ENCODE measurements at regions not wholly inside any gene's neighbourhood (a gene's known extent, or its start where the extent isn't known, plus 50 kb on each side); places are given as distances from the start of the nearest gene placed in this dataset.

GRCh38 chr9:75739884-75740611 lies 150.4 kb upstream of the PCSK5 start:
- intact Hi-C loops (cut with DNase I; ENCODE audit: low total_unique reads) = no loop called here
- peaks cover 0 to 9% (median 0%) of the 10 kb centered on the region in 4 donors for H3K9me3 ChIP-seq
- TF ChIP-seq EP300 (IDR thresholded peaks at IDR 0.05) = no peak
- TF ChIP-seq POLR2AphosphoS5 (IDR thresholded peaks at IDR 0.05) = no peak
- no peak for TF ChIP-seq POLR2A (IDR thresholded peaks at IDR 0.05)
- no peak for TF ChIP-seq CTCF (IDR thresholded peaks at IDR 0.05)
- H3K27me3 ChIP-seq = no peaks in the 10 kb centered on the region
- DNase-seq = no peak
- H3K36me3 ChIP-seq = no peaks in the 10 kb centered on the region
- 57 to 75% (median 64%) methylated on average over 4 of the region's 4 CpGs for WGBS, 5 donors
- H3K4me1 ChIP-seq = no peaks in the 10 kb centered on the region
- H3K27ac ChIP-seq = no peak overlapping the region
- no peak overlapping the region for H3K4me3 ChIP-seq

- Histone ChIP-seq H3K4me1 (no peaks in the 10 kb centered on the region), H3K27ac (no peak overlapping the region), H3K4me3 (no peak overlapping the region), H3K9me3 (peaks cover 0 to 13% (median 4%) of the 10 kb centered on the region in 4 donors), H3K36me3 (no peaks in the 10 kb centered on the region), H3K27me3 (no peaks in the 10 kb centered on the region)
- intact Hi-C loops (cut with DNase I; ENCODE audit: low total_unique reads) = no loop called here
- TF ChIP-seq POLR2A (IDR thresholded peaks at IDR 0.05) (no peak), EP300 (IDR thresholded peaks at IDR 0.05) (no peak)
- DNase-seq = no peak
- 33 to 82% (median 57%) methylated on average over 1 of the region's 1 CpG for WGBS, 5 donors
These were observed 146.6 kb upstream of the PCSK5 start for GRCh38 chr9:75743855-75744254.

- Histone ChIP-seq H3K4me1 (no peaks in the 10 kb centered on the region), H3K27me3 (no peaks in the 10 kb centered on the region), H3K27ac (no peak overlapping the region), H3K9me3 (peaks cover 0 to 4% (median 0%) of the 10 kb centered on the region in 4 donors), H3K4me3 (no peak overlapping the region), H3K36me3 (no peaks in the 10 kb centered on the region)
- no peak for TF ChIP-seq POLR2AphosphoS5 (IDR thresholded peaks at IDR 0.05)
- no peak for TF ChIP-seq POLR2A (IDR thresholded peaks at IDR 0.05)
- TF ChIP-seq EP300 (IDR thresholded peaks at IDR 0.05) = no peak
- no peak for TF ChIP-seq CTCF (IDR thresholded peaks at IDR 0.05)
- 36 to 47% (median 43%) methylated on average over 4 of the region's 4 CpGs for WGBS, 5 donors
- intact Hi-C loops (cut with DNase I; ENCODE audit: low total_unique reads) = no loop called here
- no peak for DNase-seq
These were observed 136.4 kb upstream of the PCSK5 start for GRCh38 chr9:75754080-75754479.

- 79 to 95% (median 91%) methylated on average over 2 of the region's 2 CpGs for WGBS, 5 donors
- Histone ChIP-seq H3K4me1 (no peaks in the 10 kb centered on the region), H3K4me3 (no peak overlapping the region), H3K36me3 (no peaks in the 10 kb centered on the region), H3K9me3 (peaks cover 0 to 16% (median 12%) of the 10 kb centered on the region in 4 donors), H3K27me3 (no peaks in the 10 kb centered on the region), H3K27ac (no peak overlapping the region)
- no peak for DNase-seq
- intact Hi-C loops (cut with DNase I; ENCODE audit: low total_unique reads) = no loop called here
- TF ChIP-seq CTCF (IDR thresholded peaks at IDR 0.05) = no peak
- TF ChIP-seq EP300 (IDR thresholded peaks at IDR 0.05) = no peak
- TF ChIP-seq POLR2AphosphoS5 (IDR thresholded peaks at IDR 0.05) = no peak
- TF ChIP-seq POLR2A (IDR thresholded peaks at IDR 0.05) = no peak
These were observed 115.3 kb upstream of the PCSK5 start for GRCh38 chr9:75775166-75775565.

Measured in stomach (tissue), 8 donors.